Gastrocnemius medialis (tissue), 4 donors: ENCODE measurements at regions not wholly inside any gene's neighbourhood (a gene's known extent, or its start where the extent isn't known, plus 50 kb on each side); places are given as distances from the start of the nearest gene placed in this dataset.

Experiments
- ATAC-seq, 2 donors: fragments of 150-250 bp; one replicate each; pipeline ENCODE4 v1.9.1; 2016
- DNase-seq, 2 donors: peaks; one replicate each; pipeline ENCODE4 v3.0.0-alpha.2; 2019
- H3K27ac ChIP-seq, 4 donors: fragments of 200-600 bp; sonication (generic); 1 replicate in 1 of 4; 2 replicates in 3 of 4; pipeline ENCODE4 v1.5.1; 2016 to 2018; ENCODE audit warnings: mild to moderate bottlenecking in 2 of 4, moderate library complexity in 1 of 4
- H3K27me3 ChIP-seq, 3 donors: fragments of 200-600 bp; sonication (generic) in 2 of 3; 1 replicate in 1 of 3; 2 replicates in 2 of 3; pipeline versions ENCODE4 v1.5.1 to v1.6.0; 2016 to 2019; ENCODE audit warnings: mild to moderate bottlenecking in 1 of 3, moderate library complexity in 1 of 3
- H3K36me3 ChIP-seq, 2 donors: fragments of 200-600 bp; sonication (generic) in 1 of 2; one replicate each; pipeline ENCODE4 v1.5.1; 2017 to 2018
- H3K4me1 ChIP-seq, 2 donors: fragments of 200-600 bp; sonication (generic) in 1 of 2; one replicate each; pipeline ENCODE4 v1.5.1; 2016 to 2017; ENCODE audit warnings: mild to moderate bottlenecking in 2 of 2
- H3K4me3 ChIP-seq, 4 donors: fragments of 200-600 bp; sonication (generic) in 3 of 4; 1 replicate in 1 of 4; 2 replicates in 3 of 4; pipeline ENCODE4 v1.5.1; 2016 to 2019; ENCODE audit warnings: mild to moderate bottlenecking in 2 of 4
- H3K9me3 ChIP-seq, 3 donors: fragments of 200-600 bp; sonication (generic) in 2 of 3; 1 replicate in 1 of 3; 2 replicates in 2 of 3; pipeline ENCODE4 v1.5.1; 2016 to 2019
- CTCF ChIP-seq, 5 experiments: fragments of 450-650 bp in 3 of 5; fragments of 200-600 bp in 2 of 5; sonication (generic) in 2 of 5; IDR thresholded peaks in 4 of 5; conservative IDR thresholded peaks in 1 of 5; 1 replicate in 4 of 5; 2 replicates in 1 of 5; pipeline ENCODE4 v1.5.1; 2016 to 2019; ENCODE audit warnings: antibody characterized with exemption in 5 of 5, mild to moderate bottlenecking in 3 of 5, moderate library complexity in 3 of 5
- POLR2A ChIP-seq, 2 donors: fragments of 450-650 bp; IDR thresholded peaks; one replicate each; pipeline ENCODE4 v1.6.1; 2017; ENCODE audit warnings: antibody characterized with exemption in 2 of 2, mild to moderate bottlenecking in 2 of 2, moderate library complexity in 2 of 2
- in situ Hi-C, 4 donors: fragments of 200-750 bp; cut with MboI; loops; one replicate each; pipeline versions ENCODE4 v1.15.0 to v1.8.0; 2017; ENCODE audit warnings: low sequenced_read_pairs in 4 of 4
- intact Hi-C: fragments of 100-400 bp; cut with DNase I; formaldehyde crosslinking; loops from one replicate; pipeline ENCODE4 v1.15.1; 2023; ENCODE audit warnings: low total_unique reads

- TF ChIP-seq CTCF (IDR thresholded peaks at IDR 0.05 in 4 of 5, conservative IDR thresholded peaks at IDR 0.05 in 1 of 5) (no peak), POLR2A (IDR thresholded peaks at IDR 0.05) (no peak)
- intact Hi-C loops = no loop called here
- Histone ChIP-seq H3K4me1 (no peaks in the 10 kb centered on the region), H3K9me3 (no peaks in the 10 kb centered on the region), H3K4me3 (no peak overlapping the region), H3K27me3 (no peaks in the 10 kb centered on the region), H3K27ac (no peak overlapping the region), H3K36me3 (no peaks in the 10 kb centered on the region)
- ATAC-seq (no peak), DNase-seq (no peak)
- in situ Hi-C loops = no loop called here
Measured at GRCh38 chr14:81841346-81841745, 307.7 kb upstream of the SEL1L start.

- intact Hi-C loops (no loop called here), in situ Hi-C loops (no loop called here)
- no peak overlapping the region for H3K27ac ChIP-seq
- no peaks in the 10 kb centered on the region for H3K9me3 ChIP-seq
- H3K4me3 ChIP-seq = no peak overlapping the region
- TF ChIP-seq POLR2A (IDR thresholded peaks at IDR 0.05) (no peak), CTCF (IDR thresholded peaks at IDR 0.05 in 4 of 5, conservative IDR thresholded peaks at IDR 0.05 in 1 of 5) (no peak)
- H3K27me3 ChIP-seq = no peaks in the 10 kb centered on the region
- ATAC-seq (no peak), DNase-seq (no peak)
- no peaks in the 10 kb centered on the region for H3K36me3 ChIP-seq
- H3K4me1 ChIP-seq = no peaks in the 10 kb centered on the region
Measured at GRCh38 chr14:81849714-81850113, 316.1 kb upstream of the SEL1L start.

- in situ Hi-C loops (no loop called here), intact Hi-C loops (no loop called here)
- ATAC-seq (no peak), DNase-seq (no peak)
- Histone ChIP-seq H3K36me3 (no peaks in the 10 kb centered on the region), H3K9me3 (no peaks in the 10 kb centered on the region), H3K4me3 (no peak overlapping the region), H3K27ac (no peak overlapping the region), H3K4me1 (no peaks in the 10 kb centered on the region), H3K27me3 (no peaks in the 10 kb centered on the region)
- TF ChIP-seq POLR2A (IDR thresholded peaks at IDR 0.05) = no peak
- no peak for TF ChIP-seq CTCF (IDR thresholded peaks at IDR 0.05 in 4 of 5, conservative IDR thresholded peaks at IDR 0.05 in 1 of 5)
Measured at GRCh38 chr14:81855007-81855406, 321.4 kb upstream of the SEL1L start.

GRCh38 chr14:81859046-81859445, 325.4 kb upstream of the SEL1L start:
- no peak for TF ChIP-seq POLR2A (IDR thresholded peaks at IDR 0.05)
- H3K4me1 ChIP-seq = no peaks in the 10 kb centered on the region
- in situ Hi-C loops = no loop called here
- H3K36me3 ChIP-seq = no peaks in the 10 kb centered on the region
- no peak for ATAC-seq
- intact Hi-C loops = no loop called here
- no peak overlapping the region for H3K4me3 ChIP-seq
- H3K9me3 ChIP-seq = no peaks in the 10 kb centered on the region
- no peaks in the 10 kb centered on the region for H3K27me3 ChIP-seq
- no peak overlapping the region for H3K27ac ChIP-seq
- no peak for DNase-seq

GRCh38 chr14:81868172-81868571, 334.5 kb upstream of the SEL1L start:
- DNase-seq (no peak), ATAC-seq (no peak)
- no peak overlapping the region for H3K27ac ChIP-seq
- in situ Hi-C loops = no loop called here
- intact Hi-C loops = no loop called here
- H3K36me3 ChIP-seq = no peaks in the 10 kb centered on the region
- TF ChIP-seq CTCF (IDR thresholded peaks at IDR 0.05 in 4 of 5, conservative IDR thresholded peaks at IDR 0.05 in 1 of 5) (no peak), POLR2A (IDR thresholded peaks at IDR 0.05) (no peak)
- no peak overlapping the region for H3K4me3 ChIP-seq
- H3K4me1 ChIP-seq = no peaks in the 10 kb centered on the region
- no peaks in the 10 kb centered on the region for H3K27me3 ChIP-seq
- H3K9me3 ChIP-seq = no peaks in the 10 kb centered on the region
